ENCODE measurements at regions not wholly inside any gene's neighbourhood (a gene's known extent, or its start where the extent isn't known, plus 50 kb on each side); places are given as distances from the start of the nearest gene placed in this dataset.

DNA sequence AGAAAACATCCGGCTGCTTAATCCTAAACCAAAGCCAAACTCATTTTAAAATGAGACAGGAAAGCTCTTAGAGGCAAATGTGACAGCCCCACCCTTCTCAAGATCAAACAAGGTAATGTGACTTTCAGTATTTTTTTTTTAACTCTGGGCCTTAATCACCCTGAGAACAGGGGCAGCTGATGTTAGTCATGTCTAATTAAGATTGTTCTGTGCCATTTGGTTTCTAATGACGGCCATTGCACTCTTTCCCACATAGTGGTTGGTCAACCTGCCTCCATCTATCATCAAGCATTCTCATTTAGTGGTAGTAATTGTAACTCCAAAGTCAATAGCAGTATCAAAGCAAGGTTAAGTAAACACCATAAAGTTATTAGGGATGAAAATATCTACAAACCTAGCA lies 191.6 kb upstream of the EXOC2 start:
- TF ChIP-seq FOSL2 (IDR thresholded peaks at IDR 0.05; ENCODE audit: borderline replicate concordance, low read depth) (no peak), FOXM1 (IDR thresholded peaks at IDR 0.05; ENCODE audit: low read depth) (no peak), PBX3 (IDR thresholded peaks at IDR 0.05) (no peak), RXRA (IDR thresholded peaks at IDR 0.05; ENCODE audit: borderline replicate concordance, low read depth) (no peak), POLR2AphosphoS5 (IDR thresholded peaks at IDR 0.05; ENCODE audit: low read depth, low read length) (no peak), EP300 (IDR thresholded peaks at IDR 0.05; ENCODE audit: borderline replicate concordance in 1 of 2, low read depth in 1 of 2, low read length in 1 of 2) (no peak), NRF1 (IDR thresholded peaks at IDR 0.05; ENCODE audit: low read depth, low read length) (no peak), JUND (IDR thresholded peaks at IDR 0.05) (no peak)
- TF ChIP-seq, protein P1, sequence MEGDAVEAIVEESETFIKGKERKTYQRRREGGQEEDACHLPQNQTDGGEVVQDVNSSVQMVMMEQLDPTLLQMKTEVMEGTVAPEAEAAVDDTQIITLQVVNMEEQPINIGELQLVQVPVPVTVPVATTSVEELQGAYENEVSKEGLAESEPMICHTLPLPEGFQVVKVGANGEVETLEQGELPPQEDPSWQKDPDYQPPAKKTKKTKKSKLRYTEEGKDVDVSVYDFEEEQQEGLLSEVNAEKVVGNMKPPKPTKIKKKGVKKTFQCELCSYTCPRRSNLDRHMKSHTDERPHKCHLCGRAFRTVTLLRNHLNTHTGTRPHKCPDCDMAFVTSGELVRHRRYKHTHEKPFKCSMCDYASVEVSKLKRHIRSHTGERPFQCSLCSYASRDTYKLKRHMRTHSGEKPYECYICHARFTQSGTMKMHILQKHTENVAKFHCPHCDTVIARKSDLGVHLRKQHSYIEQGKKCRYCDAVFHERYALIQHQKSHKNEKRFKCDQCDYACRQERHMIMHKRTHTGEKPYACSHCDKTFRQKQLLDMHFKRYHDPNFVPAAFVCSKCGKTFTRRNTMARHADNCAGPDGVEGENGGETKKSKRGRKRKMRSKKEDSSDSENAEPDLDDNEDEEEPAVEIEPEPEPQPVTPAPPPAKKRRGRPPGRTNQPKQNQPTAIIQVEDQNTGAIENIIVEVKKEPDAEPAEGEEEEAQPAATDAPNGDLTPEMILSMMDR (IDR thresholded peaks at IDR 0.05), result no peak

All from SK-N-SH (cell line).